BJ (cell line): ENCODE measurements at regions not wholly inside any gene's neighbourhood (a gene's known extent, or its start where the extent isn't known, plus 50 kb on each side); places are given as distances from the start of the nearest gene placed in this dataset.

Experiments
- CTCF ChIA-PET: fragments of 350-600 bp; formaldehyde crosslinking; extraction: SDS; loops from one replicate; lab custom pipeline; 2021; ENCODE audit warnings: antibody characterized with exemption, inconsistent platforms; lab: Yijun Ruan, JAX
- POLR2A ChIA-PET: fragments of 300-600 bp; sonication (Branson Sonifier 250); formaldehyde crosslinking; extraction: SDS; loops from one replicate; lab custom pipeline; 2021; ENCODE audit warnings: antibody characterized with exemption; lab: Charles Lee
- DNase-seq: peaks from one replicate; pipeline ENCODE4 v3.0.0-alpha.2; 2011; ENCODE audit warnings: low read depth
- H3K27me3 ChIP-seq: 2 replicates; pipeline ENCODE4 v1.6.0; 2011; ENCODE audit warnings: low read length; ENCODE audit not compliant: control insufficient read depth, insufficient read depth
- H3K36me3 ChIP-seq: 2 replicates; pipeline ENCODE4 v1.5.1; 2011; ENCODE audit warnings: low read length; ENCODE audit not compliant: control insufficient read depth, insufficient read depth
- H3K4me3 ChIP-seq: 2 replicates; pipeline ENCODE4 v1.5.1; 2011; ENCODE audit warnings: low read depth, mild to moderate bottlenecking, control low read depth, low read length
- CTCF ChIP-seq: IDR thresholded peaks from 2 replicates; pipeline ENCODE4 v1.5.1; 2011; ENCODE audit warnings: low read depth, mild to moderate bottlenecking, control low read depth, inconsistent platforms, low read length, moderate library complexity; ENCODE audit not compliant: insufficient read depth

DNA sequence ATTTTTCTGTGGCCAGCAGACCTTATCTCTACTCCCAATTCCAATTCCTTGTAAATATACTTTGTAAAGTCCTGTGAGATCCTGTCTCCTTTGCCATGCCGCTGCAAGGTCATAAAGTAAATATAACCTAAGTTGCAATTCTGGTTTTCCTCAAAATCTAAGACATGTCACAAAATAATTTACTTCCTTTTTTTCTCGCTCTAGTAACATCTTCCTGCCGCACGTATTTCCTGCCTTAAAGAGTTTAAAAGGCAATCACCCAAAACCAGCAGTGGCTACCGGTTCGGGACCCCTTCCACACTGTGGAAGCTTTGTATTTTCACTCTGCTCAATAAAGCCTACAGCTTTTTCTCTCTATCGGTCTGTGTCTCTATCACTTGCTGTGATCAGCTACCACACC lies 832.0 kb upstream of the SLITRK5 start:
- H3K36me3 ChIP-seq = no peaks in the 10 kb centered on the region
- POLR2A ChIA-PET = no interaction called here
- CTCF ChIA-PET = no interaction called here
- no peaks in the 10 kb centered on the region for H3K27me3 ChIP-seq
- no peak for DNase-seq
- no peak overlapping the region for H3K4me3 ChIP-seq
- no peak for TF ChIP-seq CTCF

DNA sequence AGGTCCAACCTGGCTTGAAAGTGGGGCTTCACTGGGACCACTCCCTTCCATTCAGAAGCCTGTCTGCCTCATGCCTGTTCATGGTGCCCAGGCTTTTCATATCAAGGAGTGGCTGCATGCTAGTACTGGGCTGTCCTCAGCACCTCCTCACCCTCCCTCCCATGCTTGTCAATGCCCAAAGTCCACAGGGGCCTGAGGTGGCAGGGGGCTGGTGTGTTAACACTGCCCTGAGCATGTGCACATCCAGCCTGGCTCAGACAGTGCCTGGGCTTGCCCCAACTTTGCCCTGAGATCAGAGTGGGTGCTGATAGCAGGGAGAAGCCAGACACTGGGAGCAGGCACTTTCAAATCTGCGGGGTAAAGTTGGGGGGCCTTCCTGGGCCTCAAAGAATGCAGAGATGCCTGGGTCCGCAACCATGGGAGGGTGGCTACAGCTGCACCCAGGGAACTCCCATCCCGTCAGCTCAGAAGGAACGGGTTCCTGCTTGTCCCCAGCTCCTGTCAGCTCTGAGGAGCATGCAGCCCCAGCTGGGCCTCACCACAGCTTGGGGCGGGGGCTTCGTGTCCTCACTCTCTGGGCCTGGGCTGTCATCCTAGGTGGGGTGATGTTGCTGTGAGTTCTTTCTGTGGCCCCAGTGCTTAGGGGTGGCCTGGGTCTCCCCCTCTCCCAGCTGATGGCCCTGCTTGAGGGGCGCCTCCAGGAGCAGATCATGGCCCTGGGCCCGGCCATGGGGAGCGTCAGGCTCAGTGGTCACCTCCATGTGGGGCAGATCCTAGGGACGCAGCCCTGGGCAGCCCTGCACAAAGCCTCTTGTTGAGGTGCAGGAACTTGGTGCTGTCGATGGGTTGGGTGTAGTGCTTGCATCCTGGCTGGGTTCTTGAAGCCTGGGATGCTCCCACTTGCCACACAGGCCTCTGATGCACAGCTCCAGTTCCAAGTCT lies 830.6 kb upstream of the SLITRK5 start:
- no peak for DNase-seq
- TF ChIP-seq CTCF = no peak
- POLR2A ChIA-PET = no interaction called here
- Histone ChIP-seq H3K27me3 (no peaks in the 10 kb centered on the region), H3K4me3 (no peak overlapping the region), H3K36me3 (no peaks in the 10 kb centered on the region)
- CTCF ChIA-PET = no interaction called here

DNA sequence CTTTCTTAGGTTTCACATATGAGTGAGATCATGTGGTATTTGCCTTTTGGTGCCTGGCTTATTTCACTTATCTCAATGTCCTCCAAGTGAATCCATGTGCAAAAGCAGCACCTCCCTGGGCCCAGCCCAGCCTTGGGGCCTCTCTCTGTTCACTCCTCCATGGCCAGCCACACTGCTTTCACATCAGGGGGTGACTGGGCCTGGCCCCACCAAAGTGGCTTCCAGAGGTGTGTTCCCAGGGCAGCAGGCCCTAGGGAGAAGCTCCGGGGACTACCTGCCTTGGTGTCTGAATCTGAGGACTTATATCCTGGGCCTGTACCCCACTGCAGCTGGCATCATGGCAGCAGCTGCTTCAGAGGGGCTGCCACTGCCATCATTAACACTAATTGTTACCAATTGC lies 829.9 kb upstream of the SLITRK5 start:
- no peak for TF ChIP-seq CTCF
- H3K36me3 ChIP-seq = no peaks in the 10 kb centered on the region
- H3K27me3 ChIP-seq = no peaks in the 10 kb centered on the region
- DNase-seq = no peak
- POLR2A ChIA-PET = no interaction called here
- CTCF ChIA-PET = no interaction called here
- H3K4me3 ChIP-seq = no peak overlapping the region

- no peak for TF ChIP-seq CTCF
- CTCF ChIA-PET = no interaction called here
Observed at GRCh38 chr13:86846501-86846900, 824.7 kb upstream of the SLITRK5 start.

DNA sequence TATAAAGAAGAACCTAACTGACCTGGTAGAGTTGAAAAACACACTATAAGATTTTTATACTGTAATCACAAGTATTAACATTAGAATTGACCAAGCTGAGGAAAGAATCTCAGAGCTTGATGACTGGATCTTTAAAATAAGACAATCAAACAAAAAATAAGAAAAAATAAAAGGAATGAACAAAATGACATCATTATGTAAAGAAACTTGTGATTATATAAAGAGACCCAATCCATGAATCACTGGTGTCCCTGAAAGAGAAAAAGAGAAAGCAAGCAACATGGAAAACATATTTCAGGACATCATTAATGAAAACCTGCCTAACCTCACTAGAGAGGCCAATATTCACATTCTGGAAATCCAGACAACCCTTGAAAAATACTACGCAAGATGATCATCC lies 822.5 kb upstream of the SLITRK5 start:
- H3K4me3 ChIP-seq = no peak overlapping the region
- no peak for TF ChIP-seq CTCF
- POLR2A ChIA-PET = no interaction called here
- H3K27me3 ChIP-seq = no peaks in the 10 kb centered on the region
- CTCF ChIA-PET = no interaction called here
- DNase-seq = no peak
- H3K36me3 ChIP-seq = no peaks in the 10 kb centered on the region

More at GRCh38 chr13:86846501-86846900, 824.7 kb upstream of the SLITRK5 start:
- no peak overlapping the region for H3K4me3 ChIP-seq
- no peaks in the 10 kb centered on the region for H3K36me3 ChIP-seq
- H3K27me3 ChIP-seq = no peaks in the 10 kb centered on the region
- no peak for DNase-seq
- POLR2A ChIA-PET = no interaction called here
